Ishikawa (cell line): ENCODE measurements at regions not wholly inside any gene's neighbourhood (a gene's known extent, or its start where the extent isn't known, plus 50 kb on each side); places are given as distances from the start of the nearest gene placed in this dataset.

Experiments used
- CEBPB ChIP-seq: IDR thresholded peaks from 2 replicates; pipeline ENCODE4 v1.6.1; 2012
- CREB1 ChIP-seq: IDR thresholded peaks from 2 replicates; pipeline ENCODE4 v1.6.1; 2012; ENCODE audit warnings: low read depth
- EGR1 ChIP-seq: IDR thresholded peaks from 2 replicates; pipeline ENCODE4 v1.6.1; 2012
- EP300 ChIP-seq: IDR thresholded peaks from 2 replicates; pipeline ENCODE4 v1.6.1; 2012; ENCODE audit warnings: borderline replicate concordance
- FOXM1 ChIP-seq: IDR thresholded peaks from 2 replicates; pipeline ENCODE4 v1.6.1; 2012; ENCODE audit warnings: low read depth, borderline replicate concordance
- MAX ChIP-seq: IDR thresholded peaks from 2 replicates; pipeline ENCODE4 v1.6.1; 2012
- NFIC ChIP-seq: IDR thresholded peaks from 2 replicates; pipeline ENCODE4 v1.6.1; 2012
- RAD21 ChIP-seq: IDR thresholded peaks from 2 replicates; pipeline ENCODE4 v1.6.1; 2012; ENCODE audit warnings: low read depth
- REST ChIP-seq: IDR thresholded peaks from 2 replicates; pipeline ENCODE4 v1.6.1; 2012; ENCODE audit warnings: low read depth, mild to moderate bottlenecking
- TAF1 ChIP-seq: IDR thresholded peaks from 2 replicates; pipeline ENCODE4 v1.6.1; 2012; ENCODE audit warnings: low read depth, mild to moderate bottlenecking
- TCF12 ChIP-seq: IDR thresholded peaks from 2 replicates; pipeline ENCODE4 v1.6.1; 2012; ENCODE audit warnings: low read depth
- TEAD4 ChIP-seq: IDR thresholded peaks from 2 replicates; pipeline ENCODE4 v1.6.1; 2012
- USF1 ChIP-seq: IDR thresholded peaks from 2 replicates; pipeline ENCODE4 v1.6.1; 2012
- YY1 ChIP-seq: IDR thresholded peaks from 2 replicates; pipeline ENCODE4 v1.6.1; 2012; ENCODE audit warnings: low read depth
- ZBTB7A ChIP-seq: IDR thresholded peaks from 2 replicates; pipeline ENCODE4 v1.6.1; 2012; ENCODE audit warnings: low read depth

GRCh38 chr12:70094467-70094866 lies 148.8 kb upstream of the CNOT2 start:
- TF ChIP-seq EP300 = no peak
- no peak for TF ChIP-seq RAD21
- TF ChIP-seq CREB1 = no peak
- TF ChIP-seq TCF12 = no peak
- TF ChIP-seq MAX = no peak
- TF ChIP-seq CEBPB = no peak
- TF ChIP-seq TAF1 = no peak
- no peak for TF ChIP-seq ZBTB7A
- TF ChIP-seq FOXM1 = no peak
- no peak for TF ChIP-seq TEAD4

- no peak for TF ChIP-seq ZBTB7A
Observed at GRCh38 chr12:70096759-70097410, 146.3 kb upstream of the CNOT2 start.

GRCh38 chr12:70101064-70101463 lies 142.2 kb upstream of the CNOT2 start:
- no peak for TF ChIP-seq CEBPB
- no peak for TF ChIP-seq CREB1
- no peak for TF ChIP-seq EGR1
- no peak for TF ChIP-seq TAF1
- TF ChIP-seq ZBTB7A = no peak
- no peak for TF ChIP-seq TEAD4
- no peak for TF ChIP-seq MAX
- no peak for TF ChIP-seq NFIC
- TF ChIP-seq YY1 = no peak
- no peak for TF ChIP-seq FOXM1
- no peak for TF ChIP-seq USF1
- no peak for TF ChIP-seq RAD21
- no peak for TF ChIP-seq EP300
- TF ChIP-seq TCF12 = no peak
- no peak for TF ChIP-seq REST

GRCh38 chr12:70106347-70106746 lies 136.9 kb upstream of the CNOT2 start:
- TF ChIP-seq CREB1 (no peak), MAX (no peak), USF1 (no peak), CEBPB (no peak), FOXM1 (no peak), NFIC (no peak), TCF12 (no peak), REST (no peak), TAF1 (no peak), EGR1 (no peak), EP300 (no peak), YY1 (no peak), RAD21 (no peak), TEAD4 (no peak), ZBTB7A (no peak)

- TF ChIP-seq REST (no peak), TAF1 (no peak), TCF12 (no peak), EGR1 (no peak), MAX (no peak), NFIC (no peak), YY1 (no peak), EP300 (no peak), USF1 (no peak), CEBPB (no peak), CREB1 (no peak), FOXM1 (no peak), RAD21 (no peak), TEAD4 (no peak), ZBTB7A (no peak)
Observed at GRCh38 chr12:70110085-70110484, 133.1 kb upstream of the CNOT2 start.
